ENCODE measurements at regions not wholly inside any gene's neighbourhood (a gene's known extent, or its start where the extent isn't known, plus 50 kb on each side); places are given as distances from the start of the nearest gene placed in this dataset.

- TF ChIP-seq CTCF (conservative IDR thresholded peaks at IDR 0.05) = no peak
- no peak for TF ChIP-seq ZFX (IDR thresholded peaks at IDR 0.05)
Measured at GRCh38 chr18:46298511-46298910, 194.3 kb downstream of the HAUS1 start.

Measured in C4-2B (cell line).